OCI-LY3 (cell line): ENCODE measurements at regions not wholly inside any gene's neighbourhood (a gene's known extent, or its start where the extent isn't known, plus 50 kb on each side); places are given as distances from the start of the nearest gene placed in this dataset.

Source experiments
- H2AFZ ChIP-seq: fragments of 200-600, 300-600 bp; shearing (Covaris generic); 2 replicates; pipeline ENCODE4 v1.6.0; 2014; ENCODE audit warnings: antibody characterized with exemption, low read depth, low read length
- H3K27ac ChIP-seq: fragments of 200-600, 300-600 bp; sonication (generic); 2 replicates; pipeline ENCODE4 v1.5.1; 2014; ENCODE audit warnings: mild to moderate bottlenecking, low read length, moderate library complexity, mixed read lengths
- H3K27me3 ChIP-seq: fragments of 200-600, 300-600 bp; sonication (generic); 2 replicates; pipeline ENCODE4 v1.6.1; 2014; ENCODE audit warnings: low read depth, low read length, mixed read lengths
- H3K36me3 ChIP-seq: fragments of 200-600, 300-600 bp; sonication (generic); replicated peaks from 2 replicates; pipeline ENCODE3; 2014; ENCODE audit warnings: low read depth, low read length, mixed read lengths
- H3K4me1 ChIP-seq: fragments of 300-600, 200-600 bp; sonication (generic); 2 replicates; pipeline ENCODE4 v1.6.1; 2014; ENCODE audit warnings: low read length, mixed read lengths
- H3K4me2 ChIP-seq: fragments of 200-600, 300-600 bp; sonication (generic); 2 replicates; pipeline ENCODE4 v1.6.1; 2014; ENCODE audit warnings: low read length, mixed read lengths
- H3K4me3 ChIP-seq: fragments of 300-600, 200-600 bp; sonication (generic); 2 replicates; pipeline ENCODE4 v1.5.1; 2014; ENCODE audit warnings: antibody characterized with exemption, mild to moderate bottlenecking, low read length, moderate library complexity
- H3K79me2 ChIP-seq: fragments of 300-600, 200-600 bp; shearing (Covaris generic); 2 replicates; pipeline ENCODE4 v1.6.1; 2014; ENCODE audit warnings: mild to moderate bottlenecking, low read length, mixed read lengths
- H3K9ac ChIP-seq: fragments of 300-600, 200-600 bp; shearing (Covaris generic); 2 replicates; pipeline ENCODE4 v1.6.0; 2014; ENCODE audit warnings: mild to moderate bottlenecking, low read length, moderate library complexity
- H3K9me3 ChIP-seq: fragments of 200-600, 300-600 bp; shearing (Covaris generic); 2 replicates; pipeline ENCODE4 v1.6.1; 2014; ENCODE audit warnings: low read length, mixed read lengths; ENCODE audit not compliant: insufficient read depth
- H4K20me1 ChIP-seq: fragments of 200-600, 300-600 bp; sonication (generic); 2 replicates; pipeline ENCODE4 v1.6.1; 2016; ENCODE audit warnings: low read length, mixed read lengths; ENCODE audit not compliant: insufficient read depth
- CTCF ChIP-seq: fragments of 200-600, 300-600 bp; sonication (generic); IDR thresholded peaks from 2 replicates; pipeline ENCODE4 v1.5.1; 2014; ENCODE audit warnings: antibody characterized with exemption, low read length, low read depth
- EZH2phosphoT487 ChIP-seq: fragments of 200-600 bp; shearing (Covaris generic); IDR thresholded peaks from 2 replicates; pipeline ENCODE4 v1.6.1; 2018; ENCODE audit warnings: antibody characterized with exemption, mixed run types, low read depth

GRCh38 chr11:93906486-93906885 is 56.1 kb upstream of the VSTM5 start:
- H3K79me2 ChIP-seq = no peaks in the 10 kb centered on the region
- no peaks in the 10 kb centered on the region for H3K36me3 ChIP-seq
- H3K4me1 ChIP-seq = no peaks in the 10 kb centered on the region
- no peaks in the 10 kb centered on the region for H4K20me1 ChIP-seq
- TF ChIP-seq EZH2phosphoT487 (no peak), CTCF (no peak)
- H2AFZ ChIP-seq = no peak overlapping the region
- H3K27me3 ChIP-seq = no peaks in the 10 kb centered on the region
- H3K9me3 ChIP-seq = no peaks in the 10 kb centered on the region
- H3K27ac ChIP-seq = no peak overlapping the region
- H3K4me3 ChIP-seq = no peak overlapping the region
- no peak overlapping the region for H3K4me2 ChIP-seq
- H3K9ac ChIP-seq = no peak overlapping the region

GRCh38 chr11:93907901-93908300 is 57.5 kb upstream of the VSTM5 start:
- Histone ChIP-seq H3K9ac (no peak overlapping the region), H3K36me3 (no peaks in the 10 kb centered on the region), H3K79me2 (no peaks in the 10 kb centered on the region), H3K4me1 (no peaks in the 10 kb centered on the region), H3K4me3 (no peak overlapping the region), H4K20me1 (no peaks in the 10 kb centered on the region), H3K27me3 (no peaks in the 10 kb centered on the region), H3K27ac (no peak overlapping the region), H2AFZ (no peak overlapping the region), H3K9me3 (no peaks in the 10 kb centered on the region), H3K4me2 (no peak overlapping the region)
- TF ChIP-seq EZH2phosphoT487 (no peak), CTCF (no peak)

- Histone ChIP-seq H4K20me1 (no peaks in the 10 kb centered on the region), H2AFZ (no peak overlapping the region), H3K36me3 (no peaks in the 10 kb centered on the region), H3K4me1 (no peaks in the 10 kb centered on the region), H3K4me3 (no peak overlapping the region), H3K9me3 (no peaks in the 10 kb centered on the region), H3K4me2 (no peak overlapping the region), H3K27ac (no peak overlapping the region), H3K27me3 (no peaks in the 10 kb centered on the region), H3K79me2 (no peaks in the 10 kb centered on the region), H3K9ac (no peak overlapping the region)
- TF ChIP-seq EZH2phosphoT487 (no peak), CTCF (no peak)
These were observed 58.3 kb upstream of the VSTM5 start for GRCh38 chr11:93908689-93909088.

GRCh38 chr11:93917673-93918072 is 67.3 kb upstream of the VSTM5 start:
- H3K79me2 ChIP-seq = no peaks in the 10 kb centered on the region
- no peak overlapping the region for H3K27ac ChIP-seq
- no peak for TF ChIP-seq CTCF
- no peak for TF ChIP-seq EZH2phosphoT487
- peaks cover 19% of the 10 kb centered on the region; the same call in 1 of the 2 replicates for H3K27me3 ChIP-seq
- H4K20me1 ChIP-seq = 0 out of 2 replicates have a peak, but pooled peaks cover 3% of the 10 kb centered on the region
- no peak overlapping the region for H2AFZ ChIP-seq
- no peak overlapping the region for H3K4me3 ChIP-seq
- no peak overlapping the region for H3K9ac ChIP-seq
- no peaks in the 10 kb centered on the region for H3K36me3 ChIP-seq
- peaks cover 3% of the 10 kb centered on the region; the same call in 1 of the 2 replicates for H3K9me3 ChIP-seq
- H3K4me1 ChIP-seq = peaks cover 12% of the 10 kb centered on the region
- no peak overlapping the region for H3K4me2 ChIP-seq
